NCI-H446 treated with DMSO at 0.1 percent for 48 hours (cell line): ENCODE measurements at regions not wholly inside any gene's neighbourhood (a gene's known extent, or its start where the extent isn't known, plus 50 kb on each side); places are given as distances from the start of the nearest gene placed in this dataset.

Source experiments
- DNase-seq: peaks from one replicate; lab custom pipeline; 2025; lab: John Stamatoyannopoulos, UW

- no peak for DNase-seq
Observed at GRCh38 chr14:61132336-61132735, 148.8 kb downstream of the TMEM30B start.

DNA sequence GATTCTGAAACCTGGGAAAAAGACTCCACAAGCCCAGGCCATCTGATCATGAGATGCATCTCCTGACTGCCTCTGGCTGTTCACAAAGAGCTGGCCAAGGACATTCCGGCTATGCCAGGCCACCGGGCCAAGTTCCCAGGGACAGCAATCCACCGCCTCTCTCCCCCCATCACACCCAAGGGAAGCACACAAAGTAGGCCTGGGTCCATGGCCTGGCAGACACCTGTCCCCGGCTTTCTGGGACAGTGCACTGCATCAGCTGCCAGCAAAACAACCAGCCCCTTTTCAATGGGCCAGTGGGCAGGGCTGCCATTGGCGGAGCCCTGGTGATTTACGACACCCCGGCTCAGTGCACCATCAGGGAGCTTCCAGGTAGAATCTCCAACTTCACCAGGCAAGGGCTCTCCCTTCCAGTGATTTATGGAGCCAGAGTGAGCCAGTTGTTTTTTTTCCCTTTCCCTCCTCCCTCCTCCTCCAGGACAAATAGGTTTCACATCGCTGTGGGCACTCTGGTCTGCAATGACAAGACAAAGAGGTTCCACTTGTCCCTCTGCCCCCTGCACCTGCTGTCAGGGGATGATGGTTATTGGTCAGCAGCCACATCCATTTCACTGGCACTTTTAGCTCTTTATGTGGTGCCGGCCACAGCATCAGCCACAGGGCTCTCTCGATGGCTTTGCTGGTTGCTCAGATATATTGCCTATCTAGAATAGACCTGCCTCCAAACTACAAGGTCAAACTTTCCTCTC is 149.6 kb downstream of the SLC38A6 start:
- no peak for DNase-seq

GRCh38 chr14:61129168-61129745 is 148.2 kb downstream of the SLC38A6 start:
- no peak for DNase-seq

DNA sequence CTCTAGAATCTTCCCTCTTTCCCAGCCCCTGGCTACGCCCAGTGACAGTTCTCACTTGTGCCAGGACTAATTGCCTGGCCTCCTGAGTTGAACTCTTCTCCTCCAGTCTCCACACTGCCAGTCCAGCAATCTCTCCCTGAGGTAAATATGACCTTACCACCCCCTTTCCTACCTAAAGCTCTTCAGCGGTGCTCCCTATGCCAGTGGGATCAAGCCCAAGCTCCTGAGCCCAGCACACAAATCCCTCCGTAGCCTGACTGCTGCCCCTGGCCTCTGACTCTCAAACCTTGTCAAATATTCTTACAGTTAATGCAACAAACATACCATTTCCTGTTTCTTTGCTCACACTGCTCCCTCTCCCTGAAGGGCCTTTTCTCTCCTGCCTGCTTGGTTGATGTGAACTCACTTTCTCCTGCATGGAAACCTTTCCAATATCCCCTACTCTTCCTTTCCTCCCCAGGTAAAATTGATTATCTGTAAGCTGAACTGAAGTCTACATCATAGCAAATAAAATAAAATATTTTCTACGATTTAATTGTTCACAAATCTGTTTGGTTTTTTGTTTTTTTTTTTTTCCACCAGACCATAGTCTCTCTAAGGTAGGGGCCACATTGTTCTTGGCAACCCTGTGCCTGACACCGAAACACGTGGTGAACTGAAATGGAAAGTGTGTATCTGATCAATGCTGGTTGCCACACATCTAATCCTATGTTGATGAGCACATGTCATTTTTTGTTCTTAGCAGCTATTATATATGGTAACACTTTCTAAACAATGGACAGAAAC is 147.5 kb downstream of the SLC38A6 start:
- DNase-seq = no peak

DNA sequence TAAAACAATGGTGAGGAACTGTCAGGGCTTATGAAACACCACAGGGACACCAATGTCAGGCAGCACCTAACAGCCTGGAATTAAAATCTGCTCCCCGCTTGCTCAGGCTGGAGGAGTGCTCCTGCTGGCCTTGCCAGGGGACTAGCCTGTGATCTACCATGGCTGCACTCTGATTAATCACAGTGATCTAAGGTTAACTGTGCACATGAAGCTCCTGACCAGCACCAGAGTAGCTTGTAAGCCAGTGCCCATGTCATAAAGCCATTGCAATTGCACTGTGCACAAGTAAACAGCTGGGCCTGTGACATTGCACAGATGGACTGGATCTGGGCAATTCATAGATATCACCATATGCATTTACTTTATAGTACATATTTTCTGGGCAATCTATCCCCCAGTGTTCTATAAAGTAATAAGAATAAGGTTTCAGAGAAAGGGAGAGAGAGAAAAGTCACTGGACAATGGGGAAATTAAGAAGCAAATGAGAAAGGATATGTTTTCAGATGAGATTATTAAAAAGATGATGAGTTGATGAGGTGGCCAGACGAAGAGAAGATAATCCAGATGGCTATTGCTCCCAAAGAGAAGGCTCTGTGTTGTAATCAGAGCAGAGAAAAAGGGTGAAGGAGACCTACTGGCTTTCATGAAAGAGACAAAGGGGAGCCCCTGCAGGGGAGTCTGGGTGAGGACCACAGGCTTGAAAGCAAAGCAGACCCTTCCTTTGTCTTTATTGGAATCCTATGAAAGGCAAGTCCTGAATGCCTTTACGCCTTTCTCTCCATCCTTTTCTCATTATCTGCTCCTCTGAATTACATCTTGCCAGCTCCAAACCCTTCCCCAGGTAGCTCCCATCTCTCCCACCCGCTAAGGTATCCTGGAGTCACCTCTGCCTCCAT is 145.8 kb downstream of the SLC38A6 start:
- DNase-seq = no peak

DNA sequence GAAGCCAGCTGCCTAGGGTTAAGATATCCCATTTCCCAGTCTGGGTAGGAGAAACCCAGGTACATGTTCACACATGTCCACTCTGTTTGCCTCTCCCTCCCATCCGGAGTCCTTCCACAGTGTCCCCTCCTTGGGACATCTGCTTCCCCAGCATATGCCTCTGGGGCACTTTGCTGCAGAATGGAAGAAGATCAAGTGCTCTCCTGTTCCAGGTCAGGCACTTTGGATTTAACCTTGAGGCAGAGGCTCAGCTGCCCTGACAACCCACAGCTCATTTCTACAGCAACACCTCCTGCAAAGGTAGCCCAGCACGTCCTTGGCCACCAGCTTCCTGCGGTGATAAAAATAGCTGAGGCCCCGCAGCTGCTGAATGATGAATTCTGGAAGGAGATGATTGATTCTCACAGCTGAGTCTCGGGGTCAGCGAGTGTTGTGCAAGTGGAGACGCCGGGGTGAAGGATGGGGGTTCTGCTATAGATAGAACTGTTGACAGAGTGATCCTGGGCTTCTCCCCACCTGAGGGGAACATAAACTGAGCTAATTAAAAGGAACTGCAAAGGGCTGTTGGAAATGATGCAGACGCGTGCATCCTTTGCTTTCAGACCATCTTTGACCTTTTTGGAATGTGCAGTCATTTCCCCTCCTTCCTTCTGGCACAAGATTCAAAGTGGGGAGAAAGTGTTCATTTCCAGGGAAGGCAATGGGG is 145.0 kb downstream of the SLC38A6 start:
- DNase-seq = no peak

DNA sequence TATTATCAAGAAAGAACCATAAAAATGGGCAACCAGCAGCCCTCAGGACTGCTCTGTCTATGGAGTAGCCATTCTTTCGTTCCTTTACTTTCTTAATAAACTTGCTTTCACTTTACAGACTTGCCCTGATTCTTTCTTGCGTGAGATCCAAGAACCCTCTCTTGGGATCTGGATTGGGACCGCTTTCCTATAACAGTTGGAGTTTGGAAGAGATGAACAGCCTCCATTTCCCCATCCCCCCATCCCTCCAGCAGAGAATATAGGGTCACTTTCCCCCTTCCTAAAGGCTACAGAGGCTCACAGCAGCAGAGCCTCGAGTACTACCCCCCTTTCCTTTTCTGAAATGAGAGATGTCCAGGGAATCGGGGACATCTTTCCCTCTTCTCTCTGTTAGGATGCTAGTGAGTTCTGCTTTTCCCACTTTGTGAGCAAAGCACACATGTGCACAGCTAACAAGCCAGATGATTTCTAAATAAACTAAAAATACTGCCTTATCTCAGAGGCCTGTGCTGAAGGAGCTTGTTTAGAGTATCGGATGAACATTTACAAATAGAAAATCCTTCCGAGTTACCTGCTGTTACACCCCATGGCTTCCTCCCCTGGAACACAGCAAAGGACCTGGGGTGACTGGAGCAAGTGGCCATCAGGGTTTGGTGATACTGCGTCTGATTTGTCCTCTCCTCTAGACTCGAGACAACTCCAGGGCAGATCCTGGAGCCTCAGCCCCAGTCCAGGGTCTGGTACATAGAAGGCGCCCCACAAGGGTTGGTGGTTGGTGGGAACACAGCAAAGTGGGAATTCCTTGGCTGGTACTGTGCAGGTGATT is 144.2 kb downstream of the SLC38A6 start:
- no peak for DNase-seq

DNA sequence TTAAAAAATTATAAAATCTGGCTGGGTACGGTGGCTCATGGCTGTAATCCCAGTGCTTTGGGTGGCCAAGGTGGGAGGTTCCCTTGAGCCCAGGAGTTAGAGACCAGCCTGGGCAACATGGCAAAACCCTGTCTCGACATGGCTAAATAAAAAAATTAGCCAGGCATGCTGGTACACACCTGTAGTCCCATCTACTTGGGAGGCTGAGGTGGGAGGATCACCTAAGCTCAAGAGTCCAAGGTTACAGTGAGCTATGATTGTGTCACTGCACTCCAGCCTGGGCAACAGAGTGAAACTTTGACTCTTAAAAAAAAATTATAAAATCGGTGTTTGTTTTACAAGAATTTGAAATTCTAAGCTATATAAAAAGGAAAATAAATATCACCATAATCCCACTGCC is 141.8 kb downstream of the SLC38A6 start:
- DNase-seq = no peak

DNA sequence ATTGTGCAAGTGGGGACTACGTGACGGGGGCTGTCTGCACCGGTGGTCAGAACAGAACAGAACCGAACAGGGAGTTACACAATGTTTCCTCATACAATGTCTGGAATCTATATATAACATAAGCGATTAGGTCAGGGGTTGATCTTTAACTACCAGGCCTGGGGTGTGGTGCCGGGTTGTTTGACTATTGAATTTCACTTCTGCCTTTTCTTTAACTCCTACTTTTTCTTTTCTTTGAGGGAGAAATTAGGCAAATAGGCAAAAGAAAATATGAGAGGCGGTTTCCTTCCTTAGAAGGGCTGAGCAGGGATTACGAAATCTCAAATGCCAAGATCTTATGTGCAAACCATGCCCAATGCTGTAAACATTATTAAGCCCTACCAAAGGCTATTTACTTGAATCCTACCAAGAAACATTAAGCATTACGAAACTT is 140.3 kb downstream of the SLC38A6 start:
- no peak for DNase-seq

DNA sequence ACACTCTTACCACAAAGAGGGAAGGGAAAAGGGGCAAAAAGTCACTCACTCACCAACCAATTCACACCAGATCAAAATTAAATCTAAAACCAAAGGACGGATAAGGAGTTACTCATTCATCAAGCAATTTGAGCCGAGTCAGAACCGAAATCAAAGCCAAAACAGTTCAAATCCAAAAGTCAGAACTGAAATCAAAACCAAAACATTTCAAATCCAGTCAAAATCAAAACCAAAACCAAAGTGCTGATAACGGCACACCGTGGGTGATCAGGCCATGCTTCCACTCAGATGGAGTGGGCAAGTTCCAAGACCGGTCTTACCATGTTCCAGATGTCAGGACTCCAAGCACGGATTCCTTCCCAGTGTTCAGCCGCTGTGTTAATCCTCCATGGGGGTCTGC is 139.5 kb downstream of the SLC38A6 start:
- DNase-seq = no peak

DNA sequence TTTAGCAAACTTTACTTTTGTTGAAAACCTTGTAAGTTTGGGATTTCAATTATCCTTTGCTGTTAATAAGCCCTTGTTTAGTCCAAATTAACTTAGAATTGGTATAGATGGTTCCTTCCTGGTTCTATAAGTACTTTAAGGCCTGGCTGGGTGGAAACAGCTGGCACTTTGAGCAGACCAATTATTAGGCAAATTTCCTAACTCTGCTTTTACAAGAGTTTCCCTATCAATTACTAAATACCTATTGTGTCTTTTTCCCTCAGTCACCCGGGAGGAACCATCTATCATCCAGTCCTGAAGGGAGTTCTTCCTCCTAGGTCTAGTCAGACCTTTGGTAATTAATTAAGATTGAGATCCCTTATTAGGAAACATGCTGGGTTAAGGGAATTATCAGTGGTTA is 138.0 kb downstream of the SLC38A6 start:
- no peak for DNase-seq

DNA sequence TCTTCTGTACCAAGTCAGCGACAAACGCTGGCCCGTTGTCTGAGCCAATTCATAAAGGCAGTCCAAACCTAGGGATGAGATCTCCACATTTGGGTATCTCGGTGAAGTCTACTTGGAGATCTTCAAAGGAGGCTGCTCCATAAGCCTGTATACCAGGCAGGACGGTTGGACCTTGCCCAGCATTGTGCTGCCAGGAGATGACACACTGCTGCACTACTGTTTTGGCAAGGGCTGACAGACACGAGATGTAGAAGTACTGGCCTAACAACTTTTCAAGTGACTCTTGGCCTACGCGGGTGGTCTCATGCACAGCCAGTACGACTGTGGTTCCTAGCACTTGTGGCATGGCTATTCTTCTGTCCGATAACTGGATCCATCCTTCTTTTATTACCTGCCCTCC is 135.3 kb downstream of the SLC38A6 start:
- no peak for DNase-seq

- DNase-seq = no peak
Observed at GRCh38 chr14:61113561-61114225, 132.6 kb downstream of the SLC38A6 start.

- DNase-seq = no peak
Observed at GRCh38 chr14:61112506-61112905, 131.5 kb downstream of the SLC38A6 start.

- no peak for DNase-seq
Observed at GRCh38 chr14:61111731-61112130, 130.7 kb downstream of the SLC38A6 start.

GRCh38 chr14:61111209-61111665 is 130.2 kb downstream of the SLC38A6 start:
- DNase-seq = no peak

DNA sequence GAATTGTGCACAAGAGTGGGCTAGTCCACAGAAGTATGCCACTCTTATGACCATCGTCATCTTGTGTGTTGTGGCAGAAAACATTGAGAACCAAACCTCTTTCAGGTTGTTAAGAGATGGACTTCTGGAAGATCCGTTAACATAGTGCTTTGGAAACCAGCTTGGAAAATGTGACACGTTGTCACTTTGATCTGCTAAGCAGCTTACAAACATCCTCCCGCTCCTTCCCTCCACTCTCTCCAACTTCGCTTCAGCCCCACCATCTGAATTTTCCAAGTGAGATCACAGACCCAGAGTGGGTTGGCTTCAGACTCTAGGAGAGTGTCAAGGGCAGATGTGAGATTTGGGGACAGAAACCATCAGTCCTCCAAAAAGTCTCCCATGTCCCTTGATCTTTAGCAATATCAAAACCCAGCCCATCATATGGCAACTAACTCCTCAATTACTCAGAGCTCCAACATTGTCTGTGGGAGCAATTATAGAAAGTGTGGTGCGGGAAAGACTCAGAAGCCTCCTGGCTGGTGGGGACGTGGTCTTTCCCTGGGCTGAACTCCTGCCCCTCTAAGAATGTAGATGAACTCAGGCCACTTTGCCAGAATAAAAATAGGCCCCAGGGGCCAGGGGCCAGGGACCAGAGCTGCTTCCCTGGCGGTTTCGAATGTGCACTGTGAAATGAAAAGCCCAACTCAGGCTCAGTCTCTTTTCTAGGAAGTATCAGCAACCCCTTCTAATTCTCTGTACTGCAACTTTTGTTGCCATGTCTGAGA is 129.5 kb downstream of the SLC38A6 start:
- no peak for DNase-seq

GRCh38 chr14:61109288-61109687 is 128.2 kb downstream of the SLC38A6 start:
- no peak for DNase-seq

- no peak for DNase-seq
Observed at GRCh38 chr14:61108496-61109141, 127.6 kb downstream of the SLC38A6 start.
